Frontal cortex (tissue), 3 donors: ENCODE measurements at regions not wholly inside any gene's neighbourhood (a gene's known extent, or its start where the extent isn't known, plus 50 kb on each side); places are given as distances from the start of the nearest gene placed in this dataset.

Source experiments
- DNase-seq, 2 donors: peaks; one replicate each; pipeline ENCODE4 v3.0.0; 2012; ENCODE audit warnings: low spot score in 2 of 2
- FAIRE-seq: peaks from 2 replicates; lab custom pipeline; 2012; peaks lifted over from hg19 to GRCh38; lab: Jason Lieb, UNC
- donor health status: control.
- donor health status: control.
- donor health status: control.

DNA sequence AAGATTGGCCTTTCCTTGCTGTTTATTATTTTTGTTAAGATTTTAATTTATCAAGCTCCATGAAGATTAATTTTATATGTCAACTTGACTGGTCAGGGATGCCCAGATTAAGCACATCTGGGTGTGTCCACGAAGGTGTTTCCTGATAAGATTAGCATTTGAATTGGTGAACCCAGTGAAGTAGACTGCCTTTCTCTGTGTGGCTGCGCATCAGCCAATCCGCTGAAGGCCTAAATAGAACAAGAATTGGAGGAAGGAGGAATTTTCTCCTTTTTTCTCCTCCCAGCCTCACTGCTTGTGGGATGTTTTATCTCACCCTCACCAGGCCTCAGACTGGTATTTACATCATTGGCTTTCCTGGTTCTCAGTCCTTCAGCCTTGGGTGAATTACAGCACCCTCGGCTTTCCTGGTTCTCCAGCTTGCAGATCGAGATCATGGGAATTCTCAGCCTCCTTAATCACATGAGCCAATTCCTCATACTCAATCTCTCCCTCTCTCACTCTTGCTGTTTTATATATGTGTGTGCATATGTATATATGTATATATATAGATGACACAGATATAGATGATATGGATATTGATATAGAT, 135.4 kb upstream of the SPEF2 start:
- no peak for DNase-seq
- no peak for FAIRE-seq

DNA sequence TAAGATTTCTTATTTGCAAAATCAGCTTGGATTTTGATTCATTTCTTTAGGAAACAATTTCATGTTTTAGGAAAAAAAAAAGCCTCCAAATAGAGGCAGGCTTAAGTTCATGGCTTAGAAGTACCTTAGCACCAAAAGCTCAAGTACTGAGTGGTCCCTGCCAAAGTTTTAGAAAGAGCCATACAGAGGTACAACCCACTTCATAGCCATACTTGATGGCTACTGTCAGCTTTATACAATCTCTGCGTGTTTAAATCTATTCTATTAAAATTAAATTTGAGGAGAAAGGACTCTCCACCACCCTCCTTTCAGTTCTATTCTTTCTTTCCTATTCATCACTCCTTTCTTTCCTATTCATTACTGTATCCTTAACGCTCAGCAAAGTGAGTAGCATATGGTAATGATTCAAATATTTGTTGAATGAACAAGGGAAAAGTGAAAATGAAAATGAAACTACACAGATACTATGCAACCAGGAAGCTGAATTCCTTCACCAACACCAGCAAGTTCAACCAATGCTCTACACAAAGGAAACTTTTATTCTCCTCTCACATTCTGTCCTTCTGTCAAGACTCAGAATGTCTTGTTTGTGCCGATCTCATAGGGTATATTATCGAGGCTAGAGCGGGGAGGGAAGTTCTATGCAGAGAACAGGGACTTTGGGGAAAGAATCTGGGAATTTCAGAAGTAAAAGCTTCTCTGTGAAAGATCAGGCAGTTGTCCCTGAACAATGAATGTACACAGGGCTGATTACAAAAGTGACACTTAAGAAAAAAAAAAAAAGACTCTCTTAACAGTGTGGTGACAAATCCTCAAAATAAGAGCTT, 138.6 kb upstream of the SPEF2 start:
- FAIRE-seq = no peak
- DNase-seq = no peak

DNA sequence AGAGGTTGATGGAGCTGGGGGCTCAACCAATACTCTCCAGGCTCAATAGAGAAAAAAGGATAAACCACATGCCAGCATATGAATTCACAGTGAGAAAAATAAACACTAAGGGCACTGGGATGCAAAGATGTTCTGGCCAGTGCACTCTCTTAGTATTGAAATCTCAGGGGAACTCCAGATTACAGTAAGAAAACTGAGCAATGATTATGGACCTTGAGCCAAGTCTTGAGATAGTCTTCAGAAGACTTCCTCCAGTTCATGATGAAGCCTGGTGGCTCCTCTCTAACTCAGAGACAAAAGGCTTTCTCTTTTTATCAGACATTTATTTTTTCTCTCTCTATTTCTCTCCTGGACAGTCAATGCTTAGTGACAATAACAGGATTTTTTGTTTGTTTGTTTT, 139.8 kb upstream of the SPEF2 start:
- DNase-seq (no peak), FAIRE-seq (no peak)

DNA sequence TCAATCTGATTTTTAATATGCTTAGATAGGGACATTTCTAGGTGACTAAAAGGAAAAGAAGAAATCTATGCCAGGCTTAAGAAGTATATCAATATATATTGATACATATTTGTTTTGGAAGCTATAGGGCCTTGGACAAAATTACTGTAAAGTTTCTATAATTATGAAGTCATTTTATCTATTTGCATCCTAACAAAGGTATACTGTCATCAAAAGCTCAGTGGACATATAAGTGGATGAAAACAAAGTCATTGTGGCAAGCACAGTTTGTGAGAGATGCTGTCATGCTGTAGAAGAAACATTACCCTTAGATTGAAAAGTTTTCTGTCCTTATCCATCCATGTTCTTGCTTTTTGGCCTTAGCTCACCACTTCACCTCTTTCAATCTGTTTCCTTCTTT, 140.3 kb upstream of the SPEF2 start:
- no peak for DNase-seq
- FAIRE-seq = no peak

DNA sequence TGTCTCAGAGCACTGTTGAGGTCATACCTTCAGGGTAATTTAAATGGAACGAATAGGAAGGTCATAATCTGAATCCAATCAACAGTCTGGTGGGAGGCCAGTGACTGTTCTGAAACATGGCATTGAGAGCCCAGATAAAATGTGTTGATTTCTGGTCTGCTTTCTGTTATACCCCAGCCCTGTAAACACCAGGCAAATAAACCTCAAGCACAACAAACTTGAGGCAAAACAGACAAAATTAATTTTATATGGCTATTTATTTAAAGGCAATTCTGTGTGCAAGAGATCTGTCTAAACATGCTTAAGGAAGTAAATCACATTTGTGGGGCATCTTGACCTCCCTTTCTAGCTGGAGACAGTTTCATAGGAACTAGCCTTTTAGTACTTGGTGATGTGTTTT, 140.9 kb upstream of the SPEF2 start:
- FAIRE-seq (no peak), DNase-seq (no peak)

DNA sequence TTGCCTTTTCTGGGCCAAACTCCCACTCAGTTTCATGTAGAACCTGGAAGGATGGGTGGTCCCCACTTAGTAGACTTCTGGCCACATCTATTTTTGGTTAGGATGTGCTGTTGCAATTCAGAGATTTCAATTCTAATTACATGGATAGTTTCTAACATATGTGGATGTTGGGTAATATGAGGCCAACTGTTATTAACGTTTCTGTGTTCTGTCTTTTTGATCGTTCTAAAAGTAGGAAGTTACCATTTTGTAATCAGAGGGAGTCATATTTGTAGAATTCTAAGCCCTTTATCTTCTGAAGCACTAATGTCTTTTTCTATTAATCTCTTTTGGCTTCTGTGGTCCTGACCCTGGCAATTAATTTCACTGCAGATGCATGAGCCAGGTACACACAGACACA, 141.6 kb upstream of the SPEF2 start:
- DNase-seq (no peak), FAIRE-seq (no peak)

DNA sequence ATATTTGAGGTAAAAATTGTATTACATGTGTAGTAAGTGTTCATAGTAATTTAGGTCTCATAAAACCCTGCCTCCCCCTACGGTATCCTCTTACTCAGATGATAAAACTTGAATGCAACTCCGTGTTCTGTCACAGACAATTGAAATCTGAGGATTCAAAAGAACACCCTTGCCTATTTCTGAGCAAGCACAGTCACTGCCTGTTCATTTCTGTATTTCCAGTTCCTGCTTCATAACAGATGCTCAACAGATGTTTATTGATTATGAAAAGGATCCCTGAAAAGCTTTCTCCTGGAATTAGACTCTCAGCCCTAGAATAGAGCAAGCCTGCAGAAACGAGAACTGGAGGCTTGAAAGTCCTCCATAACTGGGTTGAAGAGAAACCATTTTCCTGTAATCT, 144.1 kb upstream of the SPEF2 start:
- DNase-seq = no peak
- FAIRE-seq = no peak

DNA sequence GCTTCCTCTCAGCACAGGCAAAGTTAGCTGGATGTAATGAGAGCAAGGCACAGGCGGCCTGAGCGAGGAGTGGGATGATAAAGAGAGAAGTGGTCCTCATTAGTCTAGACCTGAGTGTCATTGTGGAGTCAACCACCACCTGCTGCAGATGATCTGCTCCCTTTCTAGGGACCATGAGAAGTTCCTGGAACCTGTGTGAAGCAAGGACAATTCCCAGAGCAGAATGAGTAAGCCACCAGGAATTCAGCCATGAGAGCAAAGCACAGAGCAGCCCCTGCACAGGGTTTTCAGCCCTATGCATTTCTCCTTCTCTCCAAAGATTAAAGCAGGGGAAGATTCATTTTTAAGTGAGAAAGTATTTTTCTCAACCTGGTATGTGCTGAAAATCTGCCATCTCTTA, 146.8 kb upstream of the SPEF2 start:
- DNase-seq = no peak
- no peak for FAIRE-seq

DNA sequence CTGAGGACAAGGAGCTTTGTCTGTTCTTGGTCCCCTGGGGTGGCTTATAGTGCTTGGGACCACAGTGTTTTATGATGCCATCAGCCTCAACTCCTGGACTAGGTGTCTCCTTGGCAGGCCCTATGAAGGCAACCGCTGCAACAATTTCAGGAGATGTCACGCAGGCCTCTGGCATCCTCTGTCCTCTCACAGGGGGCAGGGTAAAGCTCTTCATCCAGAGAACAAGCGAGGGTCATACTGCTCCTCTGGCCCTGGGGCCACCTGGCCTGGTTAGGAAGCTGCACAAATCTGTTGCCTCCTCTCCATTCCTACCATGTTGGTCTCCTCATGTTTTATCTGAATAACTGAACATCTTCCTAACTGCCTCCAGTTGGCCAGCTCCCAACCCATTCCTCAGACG, 148.9 kb upstream of the SPEF2 start:
- no peak for FAIRE-seq
- no peak for DNase-seq

DNA sequence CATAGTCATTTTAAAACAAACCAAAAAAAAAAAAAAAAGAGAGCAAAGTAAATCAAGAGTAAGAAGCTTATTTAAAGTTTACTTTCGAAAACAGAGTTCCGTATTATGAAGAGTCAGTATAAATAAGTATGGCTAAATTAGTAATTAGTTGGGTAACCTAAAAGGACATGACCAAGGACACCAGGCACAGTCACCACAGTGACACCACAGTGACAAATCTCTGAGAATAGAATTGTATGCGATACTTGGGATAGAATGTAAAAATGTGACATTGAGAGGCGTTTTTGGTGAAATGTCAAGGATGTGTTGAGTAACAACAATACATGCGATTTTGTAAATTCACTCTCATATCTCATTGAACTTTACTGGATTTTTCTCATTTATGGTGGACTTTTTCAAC, 150.9 kb upstream of the SPEF2 start:
- DNase-seq (no peak), FAIRE-seq (no peak)

DNA sequence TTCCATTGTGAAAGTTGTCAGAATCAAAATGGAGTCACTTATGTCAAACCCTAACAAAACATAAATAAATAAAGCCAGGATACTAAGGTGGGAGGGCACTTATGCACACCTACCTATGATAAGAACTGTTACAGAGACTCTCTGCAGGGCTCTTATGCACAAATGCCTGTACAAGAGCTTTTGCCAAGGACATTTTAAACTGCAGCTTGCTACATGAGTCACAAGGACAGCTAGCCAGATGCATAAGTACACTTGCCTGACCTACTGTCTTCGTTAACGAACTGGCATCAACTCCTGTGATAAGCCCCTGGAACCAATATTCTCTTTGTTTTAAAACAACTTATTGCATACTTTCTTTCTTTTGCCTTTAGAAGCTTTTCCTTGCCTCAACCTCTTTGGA, 152.9 kb upstream of the SPEF2 start:
- FAIRE-seq (no peak), DNase-seq (no peak)

DNA sequence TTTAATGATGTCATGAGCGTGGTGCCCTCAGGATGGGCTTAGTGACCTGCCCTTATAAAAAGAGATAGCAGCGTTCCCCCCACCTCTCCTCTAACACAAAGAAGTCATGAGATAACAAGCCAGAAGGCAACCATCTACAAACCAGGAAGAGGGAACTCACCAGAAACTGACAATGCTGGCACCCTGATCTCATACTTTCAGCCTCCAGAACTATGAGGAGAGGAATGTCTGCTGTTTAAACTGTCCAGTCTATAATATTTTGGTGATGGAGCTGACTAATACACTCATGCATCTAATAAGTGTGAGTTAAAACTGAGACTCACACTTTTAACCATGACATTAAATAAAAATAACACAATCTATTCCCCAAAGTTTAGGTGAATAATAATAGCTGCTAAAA, 156.1 kb upstream of the SPEF2 start:
- DNase-seq (no peak), FAIRE-seq (no peak)

DNA sequence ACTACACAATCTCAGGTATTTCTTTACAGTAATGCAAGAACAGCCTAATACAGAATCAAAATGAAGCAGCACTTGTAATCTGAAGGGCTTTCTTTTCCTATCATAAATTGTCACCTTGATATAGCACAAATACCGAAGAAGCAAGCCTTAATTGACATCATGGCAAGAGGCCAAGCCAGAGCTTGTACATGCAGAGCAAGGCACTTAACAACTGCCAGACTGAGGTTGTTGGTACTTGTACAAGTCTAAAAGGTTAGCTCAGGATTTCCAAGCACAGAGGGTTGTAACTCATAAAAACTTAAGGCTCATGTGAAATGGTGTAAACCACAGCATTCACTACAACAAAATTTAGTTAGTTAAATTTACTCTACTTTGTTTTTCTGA, 158.8 kb upstream of the SPEF2 start:
- no peak for DNase-seq
- no peak for FAIRE-seq

DNA sequence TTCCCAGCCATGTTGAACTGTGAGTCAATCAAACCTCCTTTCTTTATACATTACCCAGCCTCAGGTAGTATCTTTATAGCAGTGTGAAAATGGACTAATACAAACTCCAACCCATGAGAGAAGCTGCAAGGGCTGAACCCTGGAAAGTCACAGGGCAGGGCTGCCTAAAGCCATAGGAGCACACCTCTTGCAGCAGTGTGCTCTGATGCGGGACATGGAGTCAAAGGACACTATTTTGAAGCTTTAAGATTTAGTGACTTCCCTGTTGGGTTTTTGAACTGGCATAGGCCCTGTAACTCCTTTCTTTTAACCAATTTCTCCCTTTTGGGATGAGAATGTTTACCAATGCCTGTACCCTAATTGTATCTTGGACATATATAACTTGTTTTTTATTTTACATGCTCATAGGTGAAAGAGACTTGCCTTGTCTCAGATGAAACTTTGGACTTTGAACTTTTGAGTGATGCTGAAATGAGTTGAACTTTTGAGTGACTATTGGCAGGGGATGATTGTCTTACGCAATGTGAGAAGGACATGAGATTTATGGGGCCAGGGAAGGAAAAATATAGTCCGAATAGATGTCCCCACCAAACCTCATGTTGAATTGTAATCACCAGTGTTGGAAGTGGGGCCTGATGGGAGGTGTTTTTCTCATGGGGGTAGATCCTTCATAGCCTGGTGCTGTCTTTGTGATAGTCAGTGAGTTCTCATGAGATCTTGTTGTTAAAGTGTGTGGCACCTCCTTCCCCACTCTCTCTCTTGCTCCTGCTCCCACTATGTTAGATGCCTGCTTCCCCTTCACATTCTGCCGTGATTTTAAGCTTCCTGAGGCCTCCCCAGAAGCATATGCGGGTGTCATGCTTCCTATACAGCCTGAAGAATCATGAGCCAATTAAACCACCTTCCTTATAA, 159.5 kb upstream of the SPEF2 start:
- no peak for DNase-seq
- no peak for FAIRE-seq

DNA sequence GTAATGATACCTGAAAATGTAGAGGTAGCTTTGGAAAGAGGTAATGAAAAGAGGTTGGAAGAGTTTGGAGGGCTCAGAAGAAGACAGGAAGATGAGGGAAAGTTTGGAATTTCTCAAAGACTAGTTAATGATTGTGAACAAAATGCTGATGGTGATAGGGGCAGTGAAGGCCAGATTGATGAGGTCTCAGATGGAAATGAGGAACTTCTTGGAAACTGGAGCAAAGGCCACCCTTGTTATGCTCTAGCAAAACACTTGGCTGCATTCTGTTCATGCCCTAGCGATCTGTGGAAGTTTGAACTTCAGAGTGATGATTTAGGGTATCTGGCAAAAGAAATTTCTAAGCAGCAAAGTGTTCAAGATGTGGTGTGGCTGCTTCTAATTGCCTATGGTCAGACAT, 161.2 kb upstream of the SPEF2 start:
- DNase-seq = no peak
- FAIRE-seq = no peak

DNA sequence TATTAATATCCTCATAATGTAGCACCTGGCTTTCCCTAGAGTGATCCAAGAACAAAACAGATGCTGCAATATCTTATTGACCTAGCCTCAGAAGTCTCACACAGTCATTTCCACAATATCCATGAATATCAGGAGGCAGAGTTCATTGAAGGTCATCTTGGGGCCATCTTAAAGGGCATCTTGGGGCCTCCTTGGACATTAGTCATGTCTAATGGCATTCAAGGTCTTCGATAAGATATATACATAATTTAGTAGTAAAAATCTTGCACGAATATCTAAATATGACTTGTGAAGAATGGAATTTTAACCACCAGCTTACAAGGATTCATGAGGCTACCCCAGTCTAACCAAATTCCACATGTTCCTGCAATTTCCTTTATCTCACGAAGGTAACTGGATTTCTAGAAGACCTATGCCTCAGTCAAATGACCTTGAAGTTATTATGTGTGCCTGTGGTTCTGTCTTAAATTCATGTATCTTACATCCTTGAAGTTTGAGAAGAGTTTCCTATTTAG, 163.6 kb upstream of the SPEF2 start:
- FAIRE-seq = no peak
- no peak for DNase-seq

DNA sequence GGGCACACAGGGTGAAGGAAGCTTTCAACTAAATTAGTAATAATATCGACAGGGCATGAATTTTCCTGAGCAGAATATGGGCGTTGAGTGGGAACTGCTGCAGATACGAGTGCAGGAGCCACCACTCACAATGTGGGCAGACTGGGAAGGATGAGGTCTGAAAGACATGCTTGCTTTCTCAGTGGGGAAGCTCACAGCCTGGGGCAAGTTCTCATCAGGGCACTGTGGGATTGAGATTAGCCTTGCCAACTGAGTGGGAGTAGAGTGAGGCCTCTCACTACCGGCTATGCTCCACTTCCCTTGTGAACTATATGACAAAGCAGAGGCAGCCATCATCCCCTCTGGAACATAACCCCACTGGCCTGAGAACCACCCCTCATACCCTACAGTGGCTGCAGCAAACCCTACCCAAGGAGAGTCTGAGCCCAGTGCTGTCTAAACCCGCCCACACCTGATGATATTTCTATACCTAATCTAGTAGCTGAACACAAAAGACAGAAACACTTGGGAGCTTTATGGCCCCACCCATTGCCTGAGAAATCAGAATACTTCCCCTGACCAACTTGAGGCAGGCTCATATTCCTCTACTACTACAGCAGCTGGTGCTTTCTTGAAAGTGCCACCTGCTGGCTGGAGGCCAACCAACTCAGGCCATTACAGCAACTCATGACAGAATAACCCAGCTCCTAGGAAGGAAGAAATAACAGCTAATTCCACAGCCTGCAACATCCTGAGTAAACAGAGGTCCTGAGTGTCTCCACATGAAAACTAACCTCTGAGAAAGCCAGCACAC, 173.7 kb upstream of the SPEF2 start:
- DNase-seq (no peak), FAIRE-seq (no peak)

DNA sequence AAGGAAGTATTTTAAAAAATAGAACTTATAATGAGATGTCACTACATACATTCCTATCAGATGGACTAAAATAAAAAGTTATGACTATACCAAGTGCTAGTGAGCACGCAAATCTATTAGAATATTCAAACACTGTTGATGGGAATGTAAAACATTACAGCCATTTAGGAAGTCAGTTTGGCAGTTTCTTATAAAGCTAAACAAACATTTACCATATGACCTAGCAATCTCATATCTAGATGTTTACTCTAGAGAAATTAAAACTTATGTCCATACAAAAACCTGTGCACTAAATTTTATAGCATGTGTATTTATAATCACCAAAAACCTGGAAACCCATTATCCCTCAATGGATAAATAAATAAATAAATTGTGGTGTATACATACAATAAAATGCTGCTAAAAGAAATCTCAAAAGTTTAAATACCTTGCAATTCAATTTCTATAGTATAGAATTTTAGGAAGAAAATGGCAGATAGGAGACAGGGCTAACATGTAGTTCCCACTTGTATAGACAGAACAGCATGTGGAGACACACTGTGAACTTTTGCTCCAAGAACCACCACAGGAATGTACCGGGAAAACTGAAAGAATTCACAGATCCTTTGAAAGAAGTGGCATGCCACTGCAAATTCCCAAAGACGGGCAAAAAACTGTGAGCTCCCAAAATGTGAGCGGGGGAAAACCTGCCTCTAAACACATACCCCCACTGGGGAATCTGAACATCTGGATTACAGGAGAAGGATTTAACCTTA, 174.6 kb upstream of the SPEF2 start:
- no peak for DNase-seq
- FAIRE-seq = no peak

DNA sequence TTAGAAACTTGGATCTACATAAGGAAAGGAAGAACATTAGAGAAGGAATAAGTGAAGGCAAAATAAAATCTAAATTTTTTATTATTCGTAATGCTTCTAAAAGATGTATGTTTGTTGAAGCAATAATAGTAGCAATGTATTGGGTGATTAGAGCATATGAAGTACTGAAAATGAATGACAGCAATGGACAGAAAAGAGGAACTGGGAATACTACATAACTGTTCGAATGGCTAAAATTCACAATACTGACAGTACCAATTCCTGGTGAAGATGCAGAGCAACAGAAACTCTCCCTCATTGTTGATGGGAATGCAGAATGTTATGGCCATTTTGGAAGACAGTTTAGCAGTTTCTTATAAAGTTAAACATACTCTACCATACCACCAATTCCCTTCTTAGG, 177.3 kb upstream of the SPEF2 start:
- no peak for FAIRE-seq
- DNase-seq = no peak
